ENCODE measurements at regions not wholly inside any gene's neighbourhood (a gene's known extent, or its start where the extent isn't known, plus 50 kb on each side); places are given as distances from the start of the nearest gene placed in this dataset.

- no peak for TF ChIP-seq EP300 (IDR thresholded peaks at IDR 0.05)
- no peak for TF ChIP-seq POLR2A (IDR thresholded peaks at IDR 0.05)
- TF ChIP-seq CTCF (IDR thresholded peaks at IDR 0.05), result no peak
- TF ChIP-seq POLR2AphosphoS5 (IDR thresholded peaks at IDR 0.05), result no peak
- ATAC-seq, result no peak
- 91 to 100% methylated on average over 3 to 5 of the region's 5 CpGs for WGBS, 2 donors (ENCODE audit: low coverage in 1 of 2)
- H3K9me3 ChIP-seq, result no peaks in the 10 kb centered on the region
- no peak overlapping the region for H3K4me3 ChIP-seq
- H3K36me3 ChIP-seq, result no peaks in the 10 kb centered on the region
- H3K27me3 ChIP-seq, result no peaks in the 10 kb centered on the region
- H3K4me1 ChIP-seq, result no peaks in the 10 kb centered on the region
- H3K27ac ChIP-seq, result no peak overlapping the region
These were observed 230.4 kb upstream of the HS6ST1 start for GRCh38 chr2:128549094-128549493.

- ATAC-seq, result no peak
- no peak overlapping the region for H3K27ac ChIP-seq
- H3K27me3 ChIP-seq, result no peaks in the 10 kb centered on the region
- H3K4me3 ChIP-seq, result no peak overlapping the region
- no peak for TF ChIP-seq CTCF (IDR thresholded peaks at IDR 0.05)
- no peak for TF ChIP-seq EP300 (IDR thresholded peaks at IDR 0.05)
- TF ChIP-seq POLR2AphosphoS5 (IDR thresholded peaks at IDR 0.05), result no peak
- TF ChIP-seq POLR2A (IDR thresholded peaks at IDR 0.05), result no peak
- no peaks in the 10 kb centered on the region for H3K9me3 ChIP-seq
- no peaks in the 10 kb centered on the region for H3K4me1 ChIP-seq
- no peaks in the 10 kb centered on the region for H3K36me3 ChIP-seq
- WGBS, 2 donors (ENCODE audit: low coverage in 1 of 2), result 73 to 94% methylated on average over 5 to 8 of the region's 11 CpGs
These were observed 231.1 kb upstream of the HS6ST1 start for GRCh38 chr2:128549646-128550260.

GRCh38 chr2:128550389-128550788 lies 231.7 kb upstream of the HS6ST1 start:
- WGBS, 2 donors (ENCODE audit: low coverage in 1 of 2), result 90% methylated on average over 6 of the region's 6 CpGs; no CpG with 5 or more reads in 1 of the 2 donors
- Histone ChIP-seq H3K4me3 (no peak overlapping the region), H3K9me3 (no peaks in the 10 kb centered on the region), H3K36me3 (no peaks in the 10 kb centered on the region), H3K27ac (no peak overlapping the region), H3K27me3 (no peaks in the 10 kb centered on the region), H3K4me1 (no peaks in the 10 kb centered on the region)
- no peak for ATAC-seq
- TF ChIP-seq POLR2AphosphoS5 (IDR thresholded peaks at IDR 0.05) (no peak), CTCF (IDR thresholded peaks at IDR 0.05) (no peak), EP300 (IDR thresholded peaks at IDR 0.05) (no peak), POLR2A (IDR thresholded peaks at IDR 0.05) (no peak)

GRCh38 chr2:128550801-128551416 lies 232.2 kb upstream of the HS6ST1 start:
- Histone ChIP-seq H3K27me3 (no peaks in the 10 kb centered on the region), H3K9me3 (no peaks in the 10 kb centered on the region), H3K4me3 (no peak overlapping the region), H3K27ac (no peak overlapping the region), H3K36me3 (no peaks in the 10 kb centered on the region), H3K4me1 (no peaks in the 10 kb centered on the region)
- TF ChIP-seq POLR2A (IDR thresholded peaks at IDR 0.05) (no peak), CTCF (IDR thresholded peaks at IDR 0.05) (no peak), POLR2AphosphoS5 (IDR thresholded peaks at IDR 0.05) (no peak), EP300 (IDR thresholded peaks at IDR 0.05) (no peak)
- ATAC-seq, result no peak
- 100% methylated on average over 1 of the region's 9 CpGs; no CpG with 5 or more reads in 1 of the 2 donors for WGBS, 2 donors (ENCODE audit: low coverage in 1 of 2)

- Histone ChIP-seq H3K4me3 (no peak overlapping the region), H3K27ac (no peak overlapping the region), H3K9me3 (no peaks in the 10 kb centered on the region), H3K36me3 (no peaks in the 10 kb centered on the region), H3K27me3 (no peaks in the 10 kb centered on the region), H3K4me1 (no peaks in the 10 kb centered on the region)
- ATAC-seq, result no peak
- TF ChIP-seq EP300 (IDR thresholded peaks at IDR 0.05) (no peak), CTCF (IDR thresholded peaks at IDR 0.05) (no peak), POLR2AphosphoS5 (IDR thresholded peaks at IDR 0.05) (no peak), POLR2A (IDR thresholded peaks at IDR 0.05) (no peak)
- 92% methylated on average over 5 of the region's 7 CpGs; no CpG with 5 or more reads in 1 of the 2 donors for WGBS, 2 donors (ENCODE audit: low coverage in 1 of 2)
These were observed 232.8 kb upstream of the HS6ST1 start for GRCh38 chr2:128551435-128551834.

Data from gastroesophageal sphincter (tissue), 4 donors.